ENCODE measurements at regions not wholly inside any gene's neighbourhood (a gene's known extent, or its start where the extent isn't known, plus 50 kb on each side); places are given as distances from the start of the nearest gene placed in this dataset.

DNA sequence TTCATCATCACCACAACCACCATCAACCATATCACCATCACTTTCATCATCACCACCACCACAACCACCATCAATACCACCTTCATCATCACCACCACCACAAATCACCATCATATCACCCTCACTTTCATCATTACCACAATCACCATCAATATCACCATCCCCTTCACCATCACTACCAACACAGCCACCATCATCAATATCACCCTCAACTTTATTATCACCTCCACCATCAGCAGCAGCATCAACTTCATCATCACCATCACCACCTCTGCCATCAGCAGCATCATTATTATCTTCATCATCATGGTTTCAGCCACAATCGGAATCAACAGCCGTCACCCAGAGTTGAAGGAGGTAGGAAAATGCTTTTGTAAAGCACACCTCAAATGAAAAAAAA is 225.7 kb upstream of the SULF2 start:
- no peaks in the 10 kb centered on the region for H3K4me1 Mint-ChIP-seq (ENCODE audit: low read depth, unreplicated experiment)
- H3K4me1 ChIP-seq: no peaks in the 10 kb centered on the region
- H3K9me3 Mint-ChIP-seq (ENCODE audit: unreplicated experiment): peaks cover 33% of the 10 kb centered on the region
- H3K27ac Mint-ChIP-seq (ENCODE audit: unreplicated experiment): no peak overlapping the region
- peaks cover 11% of the 10 kb centered on the region; the same call in 1 of the 2 replicates for H3K9me3 ChIP-seq
- CTCF ChIA-PET: no interaction called here
- no peaks in the 10 kb centered on the region for H3K27me3 ChIP-seq (replicated peaks; ENCODE audit: control insufficient read depth, insufficient read depth, low read length)
- peaks cover 8% of the 10 kb centered on the region for H3K27me3 Mint-ChIP-seq (ENCODE audit: insufficient read depth, unreplicated experiment)
- intact Hi-C loops (cut with micrococcal nuclease; ENCODE audit: unreplicated experiment): no loop called here
- no peaks in the 10 kb centered on the region for H3K36me3 ChIP-seq (ENCODE audit: control insufficient read depth, insufficient read depth, low read length)
- BruUV-seq (replicated peaks): no TSS peak
- TF ChIP-seq, protein P1, sequence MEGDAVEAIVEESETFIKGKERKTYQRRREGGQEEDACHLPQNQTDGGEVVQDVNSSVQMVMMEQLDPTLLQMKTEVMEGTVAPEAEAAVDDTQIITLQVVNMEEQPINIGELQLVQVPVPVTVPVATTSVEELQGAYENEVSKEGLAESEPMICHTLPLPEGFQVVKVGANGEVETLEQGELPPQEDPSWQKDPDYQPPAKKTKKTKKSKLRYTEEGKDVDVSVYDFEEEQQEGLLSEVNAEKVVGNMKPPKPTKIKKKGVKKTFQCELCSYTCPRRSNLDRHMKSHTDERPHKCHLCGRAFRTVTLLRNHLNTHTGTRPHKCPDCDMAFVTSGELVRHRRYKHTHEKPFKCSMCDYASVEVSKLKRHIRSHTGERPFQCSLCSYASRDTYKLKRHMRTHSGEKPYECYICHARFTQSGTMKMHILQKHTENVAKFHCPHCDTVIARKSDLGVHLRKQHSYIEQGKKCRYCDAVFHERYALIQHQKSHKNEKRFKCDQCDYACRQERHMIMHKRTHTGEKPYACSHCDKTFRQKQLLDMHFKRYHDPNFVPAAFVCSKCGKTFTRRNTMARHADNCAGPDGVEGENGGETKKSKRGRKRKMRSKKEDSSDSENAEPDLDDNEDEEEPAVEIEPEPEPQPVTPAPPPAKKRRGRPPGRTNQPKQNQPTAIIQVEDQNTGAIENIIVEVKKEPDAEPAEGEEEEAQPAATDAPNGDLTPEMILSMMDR (IDR thresholded peaks at IDR 0.05; ENCODE audit: insufficient read depth in 1 of 2, low read depth in 1 of 2, low read length in 1 of 2, severe bottlenecking in 1 of 2, unreplicated experiment in 1 of 2): no peak
- DNase-seq: no peak
- H3K4me3 Mint-ChIP-seq (ENCODE audit: unreplicated experiment): no peak overlapping the region
- H3K4me3 ChIP-seq (ENCODE audit: low read depth, low read length): no peak overlapping the region
- H3K36me3 Mint-ChIP-seq (ENCODE audit: insufficient read depth, unreplicated experiment): no peaks in the 10 kb centered on the region
- POLR2A ChIA-PET: no interaction called here

DNA sequence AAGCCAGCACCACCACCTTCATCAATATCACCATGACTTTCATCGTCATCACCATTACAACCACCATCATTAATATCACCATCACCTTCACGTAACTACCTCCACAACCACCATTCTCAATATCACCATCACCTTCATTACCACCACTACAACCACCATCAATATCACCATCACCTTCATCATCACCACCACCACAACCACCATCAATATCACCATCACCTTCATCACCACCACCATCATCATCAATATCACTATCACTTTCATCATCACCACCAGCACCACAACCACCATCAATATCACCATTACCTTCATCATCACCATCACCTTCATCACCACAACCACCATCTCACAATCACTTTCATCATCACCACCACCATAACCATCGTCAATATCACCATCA is 225.3 kb upstream of the SULF2 start:
- Mint-ChIP-seq H3K9me3 (ENCODE audit: unreplicated experiment) (peaks cover 33% of the 10 kb centered on the region), H3K27me3 (ENCODE audit: insufficient read depth, unreplicated experiment) (peaks cover 8% of the 10 kb centered on the region), H3K27ac (ENCODE audit: unreplicated experiment) (no peak overlapping the region), H3K36me3 (ENCODE audit: insufficient read depth, unreplicated experiment) (no peaks in the 10 kb centered on the region), H3K4me1 (ENCODE audit: low read depth, unreplicated experiment) (no peaks in the 10 kb centered on the region), H3K4me3 (ENCODE audit: unreplicated experiment) (no peak overlapping the region)
- ChIA-PET POLR2A (no interaction called here), CTCF (no interaction called here)
- Histone ChIP-seq H3K27me3 (replicated peaks; ENCODE audit: control insufficient read depth, insufficient read depth, low read length) (no peaks in the 10 kb centered on the region), H3K4me1 (no peaks in the 10 kb centered on the region), H3K4me3 (ENCODE audit: low read depth, low read length) (no peak overlapping the region), H3K9me3 (peaks cover 11% of the 10 kb centered on the region; the same call in 1 of the 2 replicates), H3K36me3 (ENCODE audit: control insufficient read depth, insufficient read depth, low read length) (no peaks in the 10 kb centered on the region)
- TF ChIP-seq, protein P1 (IDR thresholded peaks at IDR 0.05; ENCODE audit: insufficient read depth in 1 of 2, low read depth in 1 of 2, low read length in 1 of 2, severe bottlenecking in 1 of 2, unreplicated experiment in 1 of 2): no peak
- intact Hi-C loops (cut with micrococcal nuclease; ENCODE audit: unreplicated experiment): no loop called here
- DNase-seq: no peak
- BruUV-seq (replicated peaks): no TSS peak

DNA sequence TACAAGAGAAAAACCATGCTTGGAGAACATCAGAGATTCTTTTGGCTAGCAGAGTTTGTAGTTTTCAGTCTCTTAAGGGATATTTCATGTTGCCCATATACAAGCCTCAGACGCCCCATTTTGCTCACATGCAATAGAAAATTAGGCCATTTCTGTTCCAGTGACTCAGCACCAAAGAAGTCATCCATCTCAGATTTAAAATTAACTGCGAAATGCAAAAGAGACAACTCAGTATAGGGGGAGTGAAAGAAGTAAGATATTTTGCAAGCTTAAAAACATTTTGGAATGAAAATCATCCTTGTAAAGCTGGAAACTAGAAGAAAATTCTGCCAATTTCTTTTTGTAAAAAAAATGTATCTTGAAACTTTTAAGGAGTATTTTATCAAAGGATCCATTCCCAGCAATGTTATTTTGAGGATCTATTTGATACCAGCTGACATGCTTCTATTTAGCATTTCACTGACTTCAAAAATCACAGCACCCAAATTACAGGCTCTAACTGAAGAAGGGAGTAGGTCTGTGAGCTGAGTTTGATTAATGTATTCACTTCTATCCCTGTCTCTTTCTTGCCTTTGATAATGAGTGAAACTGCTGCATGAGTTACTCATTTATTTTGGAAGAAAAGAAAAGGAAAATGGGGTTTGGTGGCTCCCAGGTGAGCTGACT is 223.7 kb upstream of the SULF2 start:
- Histone ChIP-seq H3K27me3 (replicated peaks; ENCODE audit: control insufficient read depth, insufficient read depth, low read length) (no peaks in the 10 kb centered on the region), H3K9me3 (peaks cover 14% of the 10 kb centered on the region; the same call in 1 of the 2 replicates), H3K36me3 (ENCODE audit: control insufficient read depth, insufficient read depth, low read length) (no peaks in the 10 kb centered on the region), H3K4me1 (no peaks in the 10 kb centered on the region), H3K4me3 (ENCODE audit: low read depth, low read length) (no peak overlapping the region)
- DNase-seq: no peak
- H3K27ac Mint-ChIP-seq (ENCODE audit: unreplicated experiment): no peak overlapping the region
- ChIA-PET CTCF (no interaction called here), POLR2A (no interaction called here)
- peaks cover 8% of the 10 kb centered on the region for H3K27me3 Mint-ChIP-seq (ENCODE audit: insufficient read depth, unreplicated experiment)
- no TSS peak for BruUV-seq (replicated peaks)
- H3K36me3 Mint-ChIP-seq (ENCODE audit: insufficient read depth, unreplicated experiment): no peaks in the 10 kb centered on the region
- no peak overlapping the region for H3K4me3 Mint-ChIP-seq (ENCODE audit: unreplicated experiment)
- H3K4me1 Mint-ChIP-seq (ENCODE audit: low read depth, unreplicated experiment): no peaks in the 10 kb centered on the region
- intact Hi-C loops (cut with micrococcal nuclease; ENCODE audit: unreplicated experiment): no loop called here
- TF ChIP-seq, protein P1 (IDR thresholded peaks at IDR 0.05; ENCODE audit: insufficient read depth in 1 of 2, low read depth in 1 of 2, low read length in 1 of 2, severe bottlenecking in 1 of 2, unreplicated experiment in 1 of 2): no peak
- H3K9me3 Mint-ChIP-seq (ENCODE audit: unreplicated experiment): peaks cover 47% of the 10 kb centered on the region

All from Caco-2 (cell line).